ENCODE measurements at regions not wholly inside any gene's neighbourhood (a gene's known extent, or its start where the extent isn't known, plus 50 kb on each side); places are given as distances from the start of the nearest gene placed in this dataset.

DNA sequence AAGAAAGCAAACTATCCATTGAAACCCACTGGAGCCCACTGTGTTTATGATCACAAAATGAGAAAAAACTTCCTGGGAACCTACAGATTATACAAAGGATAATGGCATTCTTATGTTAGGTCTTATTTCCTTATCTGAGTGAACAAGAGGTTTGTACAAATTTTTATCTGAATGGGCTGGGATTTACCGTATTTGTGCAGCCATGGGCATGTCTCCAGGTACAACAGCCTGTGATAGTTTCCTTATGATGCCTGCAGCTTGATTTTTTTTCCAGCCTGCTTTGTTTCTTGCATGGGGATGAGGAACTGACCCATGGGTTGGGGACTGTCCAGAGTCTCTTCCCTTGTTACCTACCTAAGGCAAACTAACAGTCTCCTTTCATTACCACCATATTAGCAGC is 244.0 kb upstream of the RBMY1B start:
- no peak for DNase-seq (ENCODE audit: low read depth)

- DNase-seq (ENCODE audit: low read depth): no peak
Measured at GRCh38 chrY:21287769-21288168, 223.4 kb upstream of the RBMY1B start.

- no peak for DNase-seq (ENCODE audit: low read depth)
Measured at GRCh38 chrY:21288908-21289307, 222.2 kb upstream of the RBMY1B start.

GRCh38 chrY:21295206-21295605 is 215.9 kb upstream of the RBMY1B start:
- no peak for DNase-seq (ENCODE audit: low read depth)

GRCh38 chrY:21302278-21302677 is 208.9 kb upstream of the RBMY1B start:
- no peak for DNase-seq (ENCODE audit: low read depth)

DNA sequence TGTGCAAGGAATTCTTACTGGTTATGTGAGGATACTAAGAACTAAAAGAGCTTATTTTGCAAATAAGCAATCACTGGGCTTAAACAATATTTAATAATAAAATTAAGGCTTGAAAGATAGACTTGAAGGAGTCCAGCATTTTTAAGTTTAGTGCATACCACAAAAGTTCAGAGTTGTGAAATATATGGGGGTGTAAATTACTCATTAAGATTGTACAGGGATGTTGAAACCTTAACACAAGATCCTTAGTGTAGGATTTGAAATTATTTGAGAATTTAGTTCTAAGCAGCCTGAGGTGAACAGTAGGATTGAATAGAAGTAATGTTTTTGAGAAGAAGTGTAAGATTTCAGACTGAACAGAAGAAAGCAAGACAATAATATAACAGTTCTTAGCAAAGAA is 195.8 kb upstream of the RBMY1B start:
- no peak for DNase-seq (ENCODE audit: low read depth)
